ENCODE measurements at regions not wholly inside any gene's neighbourhood (a gene's known extent, or its start where the extent isn't known, plus 50 kb on each side); places are given as distances from the start of the nearest gene placed in this dataset.

DNA sequence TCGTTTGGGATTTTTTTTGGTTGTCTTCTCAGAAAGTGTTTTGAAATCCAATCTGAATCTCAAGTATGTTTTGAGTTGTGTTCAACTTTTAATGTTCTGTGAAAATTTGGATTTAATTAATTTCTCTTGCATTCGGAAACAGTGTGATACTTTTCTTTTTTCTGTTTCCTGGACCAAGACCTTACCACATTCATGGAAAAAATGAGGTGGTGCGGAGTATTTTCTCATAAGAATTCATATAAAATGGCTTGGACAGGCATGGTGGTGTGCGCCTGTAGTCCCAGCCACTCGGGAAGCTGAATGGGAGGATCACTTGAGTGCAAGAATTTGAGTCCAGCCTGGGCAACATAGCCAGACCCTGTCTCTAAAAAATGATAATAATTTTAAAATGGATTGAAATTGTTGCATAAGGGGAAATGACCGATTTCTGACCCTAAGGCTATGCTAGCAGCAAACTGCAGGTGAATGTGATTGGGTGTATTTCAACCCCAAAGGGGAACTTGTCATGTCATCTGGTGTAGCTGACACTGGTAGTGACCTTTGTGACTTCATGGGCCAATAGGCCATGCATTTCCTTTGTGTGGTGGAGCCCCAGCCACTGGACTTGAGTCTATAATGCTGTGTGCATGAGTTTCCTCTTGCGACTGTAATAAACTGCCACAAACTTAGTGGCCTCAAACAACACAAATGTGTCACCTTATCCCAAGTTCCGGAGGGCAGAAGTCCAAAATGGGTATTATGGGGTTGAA is 123.5 kb upstream of the RFLNA start:
- no peak overlapping the region for H3K27ac ChIP-seq
- FAIRE-seq = no peak
- no peak overlapping the region for H3K4me2 ChIP-seq
- no peaks in the 10 kb centered on the region for H3K4me1 ChIP-seq
- DNase-seq (ENCODE audit: low read depth in 1 of 2, low spot score in 1 of 2) = no peak
- TF ChIP-seq KDM5A (IDR thresholded peaks at IDR 0.05) = no peak
- no peak for TF ChIP-seq CHD2 (IDR thresholded peaks at IDR 0.05; ENCODE audit: low read length, partially characterized antibody)
- no peak for TF ChIP-seq ZC3H11A (IDR thresholded peaks at IDR 0.05)
- no peak for TF ChIP-seq TP53 (CRISPR knock-in tag; IDR thresholded peaks at IDR 0.05)
- no peak for TF ChIP-seq CHD4 (IDR thresholded peaks at IDR 0.05; ENCODE audit: borderline replicate concordance)
- TF ChIP-seq CEBPB (IDR thresholded peaks at IDR 0.05) = no peak
- TF ChIP-seq FOSB (CRISPR knock-in tag; IDR thresholded peaks at IDR 0.05) = no peak
- TF ChIP-seq, protein P1, sequence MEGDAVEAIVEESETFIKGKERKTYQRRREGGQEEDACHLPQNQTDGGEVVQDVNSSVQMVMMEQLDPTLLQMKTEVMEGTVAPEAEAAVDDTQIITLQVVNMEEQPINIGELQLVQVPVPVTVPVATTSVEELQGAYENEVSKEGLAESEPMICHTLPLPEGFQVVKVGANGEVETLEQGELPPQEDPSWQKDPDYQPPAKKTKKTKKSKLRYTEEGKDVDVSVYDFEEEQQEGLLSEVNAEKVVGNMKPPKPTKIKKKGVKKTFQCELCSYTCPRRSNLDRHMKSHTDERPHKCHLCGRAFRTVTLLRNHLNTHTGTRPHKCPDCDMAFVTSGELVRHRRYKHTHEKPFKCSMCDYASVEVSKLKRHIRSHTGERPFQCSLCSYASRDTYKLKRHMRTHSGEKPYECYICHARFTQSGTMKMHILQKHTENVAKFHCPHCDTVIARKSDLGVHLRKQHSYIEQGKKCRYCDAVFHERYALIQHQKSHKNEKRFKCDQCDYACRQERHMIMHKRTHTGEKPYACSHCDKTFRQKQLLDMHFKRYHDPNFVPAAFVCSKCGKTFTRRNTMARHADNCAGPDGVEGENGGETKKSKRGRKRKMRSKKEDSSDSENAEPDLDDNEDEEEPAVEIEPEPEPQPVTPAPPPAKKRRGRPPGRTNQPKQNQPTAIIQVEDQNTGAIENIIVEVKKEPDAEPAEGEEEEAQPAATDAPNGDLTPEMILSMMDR (IDR thresholded peaks at IDR 0.05) = no peak
- TF ChIP-seq, protein P2, sequence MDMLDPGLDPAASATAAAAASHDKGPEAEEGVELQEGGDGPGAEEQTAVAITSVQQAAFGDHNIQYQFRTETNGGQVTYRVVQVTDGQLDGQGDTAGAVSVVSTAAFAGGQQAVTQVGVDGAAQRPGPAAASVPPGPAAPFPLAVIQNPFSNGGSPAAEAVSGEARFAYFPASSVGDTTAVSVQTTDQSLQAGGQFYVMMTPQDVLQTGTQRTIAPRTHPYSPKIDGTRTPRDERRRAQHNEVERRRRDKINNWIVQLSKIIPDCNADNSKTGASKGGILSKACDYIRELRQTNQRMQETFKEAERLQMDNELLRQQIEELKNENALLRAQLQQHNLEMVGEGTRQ (IDR thresholded peaks at IDR 0.05) = no peak
- TF ChIP-seq RFX5 (IDR thresholded peaks at IDR 0.05) = no peak
- no peak for TF ChIP-seq CBX2 (IDR thresholded peaks at IDR 0.05; ENCODE audit: borderline replicate concordance, low read depth)
- H3K9me3 ChIP-seq = no peaks in the 10 kb centered on the region
- H3K4me3 ChIP-seq = no peak overlapping the region
- ChIA-PET CTCF (interaction anchor here (0.6 kb wide), 1 partner anchor 139 kb away, joined by 3 read pairs; no protein-coding TSS in a partner anchor), POLR2A (no interaction called here)
- WGBS (ENCODE audit: missing lambda C conversion rate) = 55% methylated on average over 8 of the region's 8 CpGs
- ATAC-seq = no peak

DNA sequence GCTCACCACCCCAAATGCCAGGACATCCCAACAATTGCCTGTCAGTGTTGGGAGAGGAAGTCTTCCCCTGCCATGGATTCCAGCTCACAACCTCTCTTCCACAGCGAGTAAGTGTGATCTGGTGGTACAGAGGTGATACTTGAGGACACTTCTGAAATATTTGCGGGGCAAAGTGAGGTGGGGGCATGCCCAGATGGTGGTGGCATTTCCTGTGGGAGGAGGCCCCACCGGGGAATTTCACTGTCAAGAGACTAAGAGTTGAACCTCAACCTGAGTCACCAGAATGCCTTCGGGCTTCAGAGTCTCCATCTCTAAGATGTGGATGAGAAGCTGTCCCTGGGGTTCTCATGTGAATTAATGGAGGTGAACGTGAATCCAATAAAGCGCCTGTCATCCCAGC is 122.3 kb upstream of the RFLNA start:
- DNase-seq (ENCODE audit: low read depth in 1 of 2, low spot score in 1 of 2) (no peak), ATAC-seq (no peak), FAIRE-seq (no peak)
- TF ChIP-seq RFX5 (IDR thresholded peaks at IDR 0.05) = no peak
- TF ChIP-seq, protein P3, sequence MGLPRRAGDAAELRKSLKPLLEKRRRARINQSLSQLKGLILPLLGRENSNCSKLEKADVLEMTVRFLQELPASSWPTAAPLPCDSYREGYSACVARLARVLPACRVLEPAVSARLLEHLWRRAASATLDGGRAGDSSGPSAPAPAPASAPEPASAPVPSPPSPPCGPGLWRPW (IDR thresholded peaks at IDR 0.05) = no peak
- TF ChIP-seq, protein P4, sequence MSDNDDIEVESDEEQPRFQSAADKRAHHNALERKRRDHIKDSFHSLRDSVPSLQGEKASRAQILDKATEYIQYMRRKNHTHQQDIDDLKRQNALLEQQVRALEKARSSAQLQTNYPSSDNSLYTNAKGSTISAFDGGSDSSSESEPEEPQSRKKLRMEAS (IDR thresholded peaks at IDR 0.05) = no peak
- CTCF ChIA-PET = no interaction called here
- H3K4me3 ChIP-seq = no peak overlapping the region
- H3K4me1 ChIP-seq = no peaks in the 10 kb centered on the region
- 46% methylated on average over 6 of the region's 6 CpGs for WGBS (ENCODE audit: missing lambda C conversion rate)
- no peaks in the 10 kb centered on the region for H3K9me3 ChIP-seq
- no peak overlapping the region for H3K27ac ChIP-seq
- POLR2A ChIA-PET = no interaction called here
- H3K4me2 ChIP-seq = no peak overlapping the region

DNA sequence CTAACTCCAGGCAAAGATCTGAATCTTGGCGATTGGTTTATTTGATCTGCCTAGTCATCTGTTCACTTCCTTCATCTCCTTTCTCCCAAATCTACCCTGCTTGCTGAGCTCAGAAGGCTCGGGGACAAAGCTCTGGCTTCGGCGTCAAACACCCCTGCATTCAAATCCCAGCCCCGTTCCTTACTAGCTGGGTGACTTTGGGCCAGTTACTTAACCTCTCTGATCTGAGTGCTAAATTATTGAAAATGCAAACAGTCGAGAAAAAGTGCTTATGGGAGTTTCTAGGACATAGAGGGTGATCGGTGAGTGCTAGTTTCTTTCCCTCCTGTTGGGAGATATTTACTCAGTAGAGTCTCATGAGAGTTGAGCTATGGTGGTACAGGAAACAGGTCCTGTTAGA is 121.2 kb upstream of the RFLNA start:
- Histone ChIP-seq H3K4me3 (no peak overlapping the region), H3K4me2 (no peak overlapping the region), H3K4me1 (no peaks in the 10 kb centered on the region), H3K9me3 (no peaks in the 10 kb centered on the region), H3K27ac (no peak overlapping the region)
- DNase-seq (ENCODE audit: low read depth in 1 of 2, low spot score in 1 of 2) (no peak), FAIRE-seq (no peak), ATAC-seq (no peak)
- TF ChIP-seq RNF2 (IDR thresholded peaks at IDR 0.05; ENCODE audit: borderline replicate concordance, low read depth) (no peak), RCOR1 (IDR thresholded peaks at IDR 0.05; ENCODE audit: low read depth, low read length) (no peak), CBX2 (IDR thresholded peaks at IDR 0.05; ENCODE audit: borderline replicate concordance, low read depth) (no peak), CEBPB (IDR thresholded peaks at IDR 0.05) (no peak)
- TF ChIP-seq, protein P4 (IDR thresholded peaks at IDR 0.05) = no peak
- ChIA-PET POLR2A (no interaction called here), CTCF (no interaction called here)
- WGBS (ENCODE audit: missing lambda C conversion rate) = 59% methylated on average over 7 of the region's 7 CpGs
